ENCODE measurements at regions not wholly inside any gene's neighbourhood (a gene's known extent, or its start where the extent isn't known, plus 50 kb on each side); places are given as distances from the start of the nearest gene placed in this dataset.

- DNase-seq (ENCODE audit: extremely low spot score, insufficient read length, low read depth) (no peak), FAIRE-seq (no peak)
Measured at GRCh38 chr2:16051841-16052564, 111.7 kb downstream of the MYCN start.

- DNase-seq (ENCODE audit: extremely low spot score, insufficient read length, low read depth) (no peak), FAIRE-seq (no peak)
Measured at GRCh38 chr2:16050908-16051489, 110.6 kb downstream of the MYCN start.

GRCh38 chr2:16050261-16050907 is 110.0 kb downstream of the MYCN start:
- DNase-seq (ENCODE audit: extremely low spot score, insufficient read length, low read depth) (no peak), FAIRE-seq (no peak)

- FAIRE-seq: no peak
- no peak for DNase-seq (ENCODE audit: extremely low spot score, insufficient read length, low read depth)
Measured at GRCh38 chr2:16049406-16049805, 109.1 kb downstream of the MYCN start.

GRCh38 chr2:16048466-16048865 is 108.1 kb downstream of the MYCN start:
- no peak for DNase-seq (ENCODE audit: extremely low spot score, insufficient read length, low read depth)
- no peak for FAIRE-seq

GRCh38 chr2:16047701-16048100 is 107.4 kb downstream of the MYCN start:
- FAIRE-seq (no peak), DNase-seq (ENCODE audit: extremely low spot score, insufficient read length, low read depth) (no peak)

GRCh38 chr2:16046649-16047048 is 106.3 kb downstream of the MYCN start:
- DNase-seq (ENCODE audit: extremely low spot score, insufficient read length, low read depth) (no peak), FAIRE-seq (no peak)

GRCh38 chr2:16045653-16046352 is 105.5 kb downstream of the MYCN start:
- FAIRE-seq (no peak), DNase-seq (ENCODE audit: extremely low spot score, insufficient read length, low read depth) (no peak)

- no peak for FAIRE-seq
- DNase-seq (ENCODE audit: extremely low spot score, insufficient read length, low read depth): no peak
Measured at GRCh38 chr2:16044946-16045456, 104.7 kb downstream of the MYCN start.

GRCh38 chr2:16043627-16044026 is 103.3 kb downstream of the MYCN start:
- no peak for FAIRE-seq
- no peak for DNase-seq (ENCODE audit: extremely low spot score, insufficient read length, low read depth)

- FAIRE-seq (no peak), DNase-seq (ENCODE audit: extremely low spot score, insufficient read length, low read depth) (no peak)
Measured at GRCh38 chr2:16043192-16043591, 102.8 kb downstream of the MYCN start.

- DNase-seq (ENCODE audit: extremely low spot score, insufficient read length, low read depth): no peak
Measured at GRCh38 chr2:16042201-16042700, 101.9 kb downstream of the MYCN start.

GRCh38 chr2:16040271-16041010 is 100.1 kb downstream of the MYCN start:
- FAIRE-seq (no peak), DNase-seq (ENCODE audit: extremely low spot score, insufficient read length, low read depth) (no peak)

More at GRCh38 chr2:16042201-16042700, 101.9 kb downstream of the MYCN start:
- no peak for FAIRE-seq

GRCh38 chr2:16039823-16040222 is 99.5 kb downstream of the MYCN start:
- FAIRE-seq (no peak), DNase-seq (ENCODE audit: extremely low spot score, insufficient read length, low read depth) (no peak)

GRCh38 chr2:16039055-16039454 is 98.7 kb downstream of the MYCN start:
- DNase-seq (ENCODE audit: extremely low spot score, insufficient read length, low read depth) (no peak), FAIRE-seq (no peak)

- FAIRE-seq: no peak
- no peak for DNase-seq (ENCODE audit: extremely low spot score, insufficient read length, low read depth)
Measured at GRCh38 chr2:16038621-16039020, 98.3 kb downstream of the MYCN start.

GRCh38 chr2:16037808-16038457 is 97.6 kb downstream of the MYCN start:
- no peak for DNase-seq (ENCODE audit: extremely low spot score, insufficient read length, low read depth)
- no peak for FAIRE-seq

GRCh38 chr2:16036951-16037350 is 96.6 kb downstream of the MYCN start:
- DNase-seq (ENCODE audit: extremely low spot score, insufficient read length, low read depth) (no peak), FAIRE-seq (no peak)

Measured in GM18507 (cell line).